ENCODE measurements at regions not wholly inside any gene's neighbourhood (a gene's known extent, or its start where the extent isn't known, plus 50 kb on each side); places are given as distances from the start of the nearest gene placed in this dataset.

GRCh38 chr3:43856761-43857160 is 166.0 kb downstream of the ABHD5 start:
- H3K27me3 ChIP-seq (ENCODE audit: insufficient read depth, low read depth, low read length) = no peaks in the 10 kb centered on the region
- H3K9me3 ChIP-seq (ENCODE audit: low read length) = no peaks in the 10 kb centered on the region
- no peak overlapping the region for H2AFZ ChIP-seq (ENCODE audit: low read depth, low read length)
- H3K79me2 ChIP-seq (replicated peaks; ENCODE audit: insufficient read depth, low read length) = no peaks in the 10 kb centered on the region
- no peak overlapping the region for H3K4me2 ChIP-seq (ENCODE audit: low read length)
- no peak overlapping the region for H3K4me3 ChIP-seq (ENCODE audit: low read length)
- no peak overlapping the region for H3K27ac ChIP-seq (ENCODE audit: low read length)
- no peaks in the 10 kb centered on the region for H3K36me3 ChIP-seq (ENCODE audit: insufficient read depth, low read length)
- H3K9me2 ChIP-seq (ENCODE audit: insufficient read depth, low read length) = no peaks in the 10 kb centered on the region
- H3K9ac ChIP-seq (ENCODE audit: low read length) = no peak overlapping the region
- H4K20me1 ChIP-seq (ENCODE audit: insufficient read depth) = no peaks in the 10 kb centered on the region
- no peaks in the 10 kb centered on the region for H3F3A ChIP-seq (ENCODE audit: insufficient read depth, low read length, poor library complexity, severe bottlenecking)
- TF ChIP-seq RAD21 (conservative IDR thresholded peaks at IDR 0.05) (no peak), MXI1 (conservative IDR thresholded peaks at IDR 0.05; ENCODE audit: poor library complexity, severe bottlenecking) (no peak), CTCF (IDR thresholded peaks at IDR 0.05; ENCODE audit: poor library complexity, severe bottlenecking) (no peak)

DNA sequence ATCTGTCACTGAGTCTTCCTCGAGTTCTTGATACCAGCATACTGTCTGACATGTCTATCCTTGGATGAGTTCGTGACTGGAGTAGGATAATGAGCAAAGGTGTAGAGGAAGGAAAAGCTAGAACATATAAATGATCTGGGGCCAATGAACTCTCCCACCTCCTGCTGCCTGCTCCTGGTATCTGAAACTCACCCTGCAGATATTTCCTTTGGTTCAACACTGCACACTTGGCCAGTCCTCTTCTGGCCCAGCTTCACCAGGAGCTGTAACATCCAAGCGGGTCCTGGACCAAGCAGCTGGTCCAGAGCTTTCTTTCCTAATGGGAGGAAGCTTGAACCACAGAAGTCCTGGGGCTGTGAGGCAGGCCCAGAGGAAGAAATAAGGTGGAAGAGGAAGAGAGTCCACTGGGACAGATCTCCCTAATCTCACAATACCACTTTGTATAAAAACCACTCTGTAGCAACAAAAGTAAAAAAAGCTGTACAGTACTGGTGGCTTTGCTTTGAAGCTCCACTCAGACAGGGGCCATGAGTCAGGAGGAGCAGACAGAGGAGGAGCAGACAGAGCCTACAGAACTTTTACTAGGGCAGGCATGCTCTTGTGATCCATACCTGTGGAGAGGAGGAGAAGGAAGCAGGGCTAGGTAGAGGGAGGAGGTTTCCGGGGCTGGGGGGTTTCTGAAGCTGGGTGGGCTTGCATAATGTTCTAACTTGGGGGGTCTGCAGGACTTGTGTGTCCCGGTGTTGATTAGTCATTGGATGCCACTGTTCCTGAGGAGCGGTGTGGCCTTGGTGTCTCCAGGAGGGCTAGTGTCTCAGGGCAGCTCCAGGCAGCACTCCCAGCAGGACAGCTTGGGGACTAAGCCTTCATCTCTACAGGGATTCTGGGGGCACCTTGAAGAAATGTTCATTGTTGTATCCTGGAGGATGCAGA is 166.9 kb downstream of the ABHD5 start:
- Histone ChIP-seq H3K27ac (ENCODE audit: low read length) (peak overlapping the region; percentile 19), H3K4me3 (ENCODE audit: low read length) (peak overlapping the region; percentile 17), H3K4me2 (ENCODE audit: low read length) (no peak overlapping the region), H4K20me1 (ENCODE audit: insufficient read depth) (no peaks in the 10 kb centered on the region), H3K27me3 (ENCODE audit: insufficient read depth, low read depth, low read length) (no peaks in the 10 kb centered on the region), H3F3A (ENCODE audit: insufficient read depth, low read length, poor library complexity, severe bottlenecking) (no peaks in the 10 kb centered on the region), H3K9me3 (ENCODE audit: low read length) (no peaks in the 10 kb centered on the region), H3K9ac (ENCODE audit: low read length) (no peak overlapping the region), H3K9me2 (ENCODE audit: insufficient read depth, low read length) (no peaks in the 10 kb centered on the region), H3K79me2 (replicated peaks; ENCODE audit: insufficient read depth, low read length) (no peaks in the 10 kb centered on the region), H2AFZ (ENCODE audit: low read depth, low read length) (no peak overlapping the region), H3K36me3 (ENCODE audit: insufficient read depth, low read length) (no peaks in the 10 kb centered on the region)
- TF ChIP-seq TAF1 (IDR thresholded peaks at IDR 0.05; ENCODE audit: low read depth) (no peak), POLR2AphosphoS5 (IDR thresholded peaks at IDR 0.05) (no peak), CTCF (IDR thresholded peaks at IDR 0.05; ENCODE audit: poor library complexity, severe bottlenecking) (no peak), EZH2 (IDR thresholded peaks at IDR 0.05; ENCODE audit: borderline replicate concordance, insufficient read depth, low read length, poor library complexity, severe bottlenecking) (no peak), MXI1 (conservative IDR thresholded peaks at IDR 0.05; ENCODE audit: poor library complexity, severe bottlenecking) (no peak), RAD21 (conservative IDR thresholded peaks at IDR 0.05) (no peak), SMC3 (conservative IDR thresholded peaks at IDR 0.05; ENCODE audit: poor library complexity) (no peak), REST (IDR thresholded peaks at IDR 0.05; ENCODE audit: borderline replicate concordance) (no peak), EP300 (conservative IDR thresholded peaks at IDR 0.05; ENCODE audit: poor library complexity, severe bottlenecking) (no peak)

Measured in neural cell (in vitro differentiated cells).